ENCODE measurements at regions not wholly inside any gene's neighbourhood (a gene's known extent, or its start where the extent isn't known, plus 50 kb on each side); places are given as distances from the start of the nearest gene placed in this dataset.
"Not testable (repeated sequence)": the region's sequence is repeated elsewhere in the genome, so short reads cannot be mapped to it uniquely, and the experiment has no call there.

DNA sequence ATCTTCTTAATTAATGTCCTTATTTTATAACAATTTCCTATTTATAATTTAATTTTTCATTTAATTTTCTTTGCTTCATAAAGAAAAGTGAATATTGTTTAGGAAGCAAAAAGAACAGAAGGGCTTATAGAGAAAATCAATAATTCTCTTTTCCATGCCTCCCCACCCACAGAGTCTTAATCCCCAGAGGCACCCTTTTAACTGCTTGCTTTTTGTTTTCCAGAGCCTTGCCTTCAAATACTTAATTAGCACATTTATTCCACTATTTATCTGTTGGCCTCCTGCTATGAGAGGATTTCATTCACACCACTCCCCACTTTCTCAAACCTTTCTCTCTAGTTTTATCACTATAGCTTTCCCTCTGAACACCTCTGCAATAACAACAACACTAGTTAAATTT lies 373.6 kb downstream of the MBD2 start:
- H3K36me3 ChIP-seq: no peaks in the 10 kb centered on the region
- H3K4me1 ChIP-seq: no peaks in the 10 kb centered on the region
- H3K27me3 ChIP-seq: no peaks in the 10 kb centered on the region
- no peak overlapping the region for H3K4me3 ChIP-seq
- no peak for ATAC-seq
- no peak overlapping the region for H3K27ac ChIP-seq
- TF ChIP-seq POLR2A (IDR thresholded peaks at IDR 0.05) (no peak), EP300 (IDR thresholded peaks at IDR 0.05) (no peak), POLR2AphosphoS5 (IDR thresholded peaks at IDR 0.05) (no peak)
- TF ChIP-seq, protein P1, sequence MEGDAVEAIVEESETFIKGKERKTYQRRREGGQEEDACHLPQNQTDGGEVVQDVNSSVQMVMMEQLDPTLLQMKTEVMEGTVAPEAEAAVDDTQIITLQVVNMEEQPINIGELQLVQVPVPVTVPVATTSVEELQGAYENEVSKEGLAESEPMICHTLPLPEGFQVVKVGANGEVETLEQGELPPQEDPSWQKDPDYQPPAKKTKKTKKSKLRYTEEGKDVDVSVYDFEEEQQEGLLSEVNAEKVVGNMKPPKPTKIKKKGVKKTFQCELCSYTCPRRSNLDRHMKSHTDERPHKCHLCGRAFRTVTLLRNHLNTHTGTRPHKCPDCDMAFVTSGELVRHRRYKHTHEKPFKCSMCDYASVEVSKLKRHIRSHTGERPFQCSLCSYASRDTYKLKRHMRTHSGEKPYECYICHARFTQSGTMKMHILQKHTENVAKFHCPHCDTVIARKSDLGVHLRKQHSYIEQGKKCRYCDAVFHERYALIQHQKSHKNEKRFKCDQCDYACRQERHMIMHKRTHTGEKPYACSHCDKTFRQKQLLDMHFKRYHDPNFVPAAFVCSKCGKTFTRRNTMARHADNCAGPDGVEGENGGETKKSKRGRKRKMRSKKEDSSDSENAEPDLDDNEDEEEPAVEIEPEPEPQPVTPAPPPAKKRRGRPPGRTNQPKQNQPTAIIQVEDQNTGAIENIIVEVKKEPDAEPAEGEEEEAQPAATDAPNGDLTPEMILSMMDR (IDR thresholded peaks at IDR 0.05): no peak
- no peaks in the 10 kb centered on the region for H3K9me3 ChIP-seq

DNA sequence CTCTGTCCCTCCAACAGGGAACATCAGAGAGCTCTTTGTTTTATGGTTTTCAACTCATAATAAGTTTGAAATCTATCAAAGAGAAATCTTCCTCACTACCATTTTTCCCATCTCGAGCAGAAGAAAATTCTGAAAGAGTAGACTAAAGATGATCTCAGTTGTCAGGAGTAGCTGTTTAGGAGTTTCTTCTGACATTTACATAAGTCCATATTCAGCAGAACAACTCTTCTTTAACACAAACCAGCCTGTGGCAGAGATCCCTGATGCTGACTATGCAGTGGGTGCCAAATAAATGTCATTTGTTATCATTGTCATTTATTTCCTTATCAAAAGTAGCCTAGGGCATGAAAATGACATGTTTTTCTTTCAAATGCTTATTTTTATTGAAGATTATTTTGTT lies 380.7 kb downstream of the MBD2 start:
- H3K36me3 ChIP-seq: no peaks in the 10 kb centered on the region
- H3K4me1 ChIP-seq: no peaks in the 10 kb centered on the region
- TF ChIP-seq POLR2A (IDR thresholded peaks at IDR 0.05) (no peak), POLR2AphosphoS5 (IDR thresholded peaks at IDR 0.05) (no peak), EP300 (IDR thresholded peaks at IDR 0.05) (no peak)
- TF ChIP-seq, protein P1 (IDR thresholded peaks at IDR 0.05): no peak
- H3K27ac ChIP-seq: no peak overlapping the region
- no peak overlapping the region for H3K4me3 ChIP-seq
- no peaks in the 10 kb centered on the region for H3K27me3 ChIP-seq
- no peak for ATAC-seq
- H3K9me3 ChIP-seq: no peaks in the 10 kb centered on the region
- WGBS, 2 donors (ENCODE audit: low coverage in 1 of 2): 82 to 88% methylated on average over 1 of the region's 1 CpG

DNA sequence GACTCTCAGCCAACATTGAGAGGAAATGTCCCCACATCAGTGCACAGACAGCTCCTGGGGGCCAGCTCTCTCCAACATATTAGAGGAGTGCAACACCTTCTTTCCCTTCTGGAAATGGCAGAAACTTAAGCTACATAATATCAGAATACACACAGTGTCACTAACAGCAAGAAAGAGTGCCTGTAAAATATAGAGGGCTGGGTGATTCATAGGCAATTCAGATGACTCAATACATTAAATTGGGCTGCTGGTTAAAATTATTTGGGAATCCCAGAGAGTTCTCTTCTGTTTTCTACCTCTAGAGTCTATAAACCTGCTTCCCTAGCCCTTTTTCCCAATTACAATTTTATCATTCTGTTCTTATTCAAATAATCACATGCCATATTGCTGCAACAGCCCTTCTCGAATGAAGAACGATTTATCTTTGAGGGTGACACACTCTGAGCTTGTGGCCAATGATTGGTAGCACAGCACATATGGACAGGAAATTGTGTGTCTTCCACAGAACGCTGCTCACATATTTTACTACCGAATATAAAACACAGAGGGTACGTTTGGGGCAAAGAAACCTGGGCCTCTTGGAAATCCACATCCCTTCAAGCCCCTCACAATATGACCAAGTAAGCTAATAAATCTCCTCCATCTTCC lies 381.2 kb downstream of the MBD2 start:
- TF ChIP-seq POLR2A (IDR thresholded peaks at IDR 0.05) (no peak), EP300 (IDR thresholded peaks at IDR 0.05) (no peak), POLR2AphosphoS5 (IDR thresholded peaks at IDR 0.05) (no peak)
- TF ChIP-seq, protein P1 (IDR thresholded peaks at IDR 0.05): no peak
- 37 to 86% methylated on average over 2 to 5 of the region's 5 CpGs for WGBS, 2 donors (ENCODE audit: low coverage in 1 of 2)

DNA sequence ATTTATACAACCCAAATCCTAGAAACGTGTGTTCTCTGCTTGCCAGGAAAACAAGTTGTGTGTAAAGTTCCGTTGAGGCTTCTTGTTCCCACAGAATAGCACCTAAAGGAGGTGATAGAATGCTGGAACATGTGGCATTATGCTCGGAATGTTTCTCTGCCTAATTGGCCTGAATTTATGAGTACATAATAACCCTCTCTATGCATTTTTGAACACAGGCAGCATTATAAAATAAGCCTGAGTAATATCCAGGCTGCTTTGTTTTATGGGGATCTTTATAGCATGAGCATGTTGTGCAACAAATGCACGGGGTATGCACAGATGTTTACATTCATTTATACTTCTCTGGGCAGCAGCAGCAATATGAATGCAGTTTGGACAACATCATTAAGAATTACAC lies 385.7 kb downstream of the MBD2 start:
- WGBS, 2 donors (ENCODE audit: low coverage in 1 of 2): 12 to 31% methylated on average over 4 of the region's 4 CpGs

More for the DNA sequence above, 381.2 kb downstream of the MBD2 start:
- H3K27me3 ChIP-seq: no peaks in the 10 kb centered on the region
- no peak overlapping the region for H3K27ac ChIP-seq
- no peak for ATAC-seq
- H3K9me3 ChIP-seq: no peaks in the 10 kb centered on the region
- H3K4me1 ChIP-seq: no peaks in the 10 kb centered on the region
- H3K4me3 ChIP-seq: no peak overlapping the region
- H3K36me3 ChIP-seq: no peaks in the 10 kb centered on the region

DNA sequence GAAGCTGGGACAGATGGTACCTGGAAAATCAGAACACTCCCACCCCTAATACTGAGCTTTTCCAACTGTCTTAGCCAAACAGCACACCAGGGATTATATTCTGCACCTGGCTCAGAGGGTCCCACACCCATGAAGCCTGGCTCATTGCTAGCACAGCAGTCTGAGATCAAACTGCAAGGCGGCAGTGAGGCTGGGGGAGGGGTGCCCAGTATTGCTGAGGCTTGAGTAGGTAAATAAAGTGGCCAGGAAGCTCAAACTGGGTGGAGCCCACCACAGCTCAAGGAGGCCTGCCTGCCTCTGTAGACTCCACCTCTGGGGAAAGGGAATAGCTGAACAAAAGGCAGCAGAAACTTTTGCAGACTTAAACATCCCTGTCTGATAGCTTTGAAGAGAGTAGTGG lies 403.3 kb downstream of the MBD2 start:
- no CpG with 5 or more reads among the region's 1 CpG for WGBS, 2 donors (ENCODE audit: low coverage in 1 of 2)
- not testable (repeated sequence) for H3K27ac ChIP-seq, H3K4me3 ChIP-seq, H3K4me1 ChIP-seq, H3K27me3 ChIP-seq, ATAC-seq, H3K36me3 ChIP-seq
- H3K9me3 ChIP-seq: peaks cover 0 to 14% (median 0%) of the 10 kb centered on the region in 3 donors

More for the DNA sequence above, 385.7 kb downstream of the MBD2 start:
- TF ChIP-seq, protein P1 (IDR thresholded peaks at IDR 0.05): no peak
- TF ChIP-seq EP300 (IDR thresholded peaks at IDR 0.05): no peak
- TF ChIP-seq POLR2AphosphoS5 (IDR thresholded peaks at IDR 0.05): no peak
- peaks cover 0 to 19% (median 0%) of the 10 kb centered on the region in 3 donors for H3K9me3 ChIP-seq
- H3K4me3 ChIP-seq: no peak overlapping the region
- no peaks in the 10 kb centered on the region for H3K27me3 ChIP-seq
- no peak for ATAC-seq
- H3K4me1 ChIP-seq: no peaks in the 10 kb centered on the region
- H3K27ac ChIP-seq: no peak overlapping the region
- H3K36me3 ChIP-seq: no peaks in the 10 kb centered on the region
